ENCODE measurements at regions not wholly inside any gene's neighbourhood (a gene's known extent, or its start where the extent isn't known, plus 50 kb on each side); places are given as distances from the start of the nearest gene placed in this dataset.

DNA sequence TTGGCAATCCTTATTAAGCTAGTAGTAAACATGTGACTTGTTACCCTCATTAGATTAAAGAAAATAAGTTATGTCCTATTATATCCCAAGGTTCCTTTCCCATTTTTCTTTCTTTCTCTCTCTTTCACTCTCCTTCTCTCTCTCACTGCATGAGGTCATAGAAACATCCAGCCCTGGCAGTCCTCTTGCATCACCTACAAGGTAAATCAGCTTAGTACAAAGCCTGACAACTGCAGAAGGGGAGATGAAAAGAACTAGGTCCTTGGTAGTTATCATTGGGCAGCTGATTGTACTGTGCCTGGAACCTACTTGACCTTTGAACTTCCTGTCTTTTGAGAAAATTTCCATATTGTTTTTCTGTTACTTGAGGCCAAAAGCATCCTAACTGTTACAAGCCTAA, 307.9 kb upstream of the SP8 start:
- DNase-seq = no peak

DNA sequence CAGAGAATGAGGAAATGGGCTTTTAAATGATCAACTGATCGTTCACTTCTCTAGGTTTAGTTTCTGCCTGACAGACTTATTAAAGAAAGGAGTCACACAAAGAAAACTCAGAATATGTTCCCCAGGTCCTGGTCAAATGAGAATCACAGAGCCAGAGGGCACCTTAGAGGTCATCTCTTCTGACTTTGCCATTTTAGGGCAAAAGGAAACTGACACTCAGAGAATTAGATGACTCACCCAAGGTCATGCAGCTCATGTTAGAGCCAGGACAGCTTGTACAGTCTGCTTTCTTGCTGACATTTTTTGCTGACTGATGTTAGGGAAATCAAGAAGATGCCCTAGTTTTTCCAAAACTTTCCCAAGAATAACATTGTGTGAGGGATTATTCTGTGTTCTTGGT, 312.7 kb upstream of the SP8 start:
- no peak for DNase-seq

DNA sequence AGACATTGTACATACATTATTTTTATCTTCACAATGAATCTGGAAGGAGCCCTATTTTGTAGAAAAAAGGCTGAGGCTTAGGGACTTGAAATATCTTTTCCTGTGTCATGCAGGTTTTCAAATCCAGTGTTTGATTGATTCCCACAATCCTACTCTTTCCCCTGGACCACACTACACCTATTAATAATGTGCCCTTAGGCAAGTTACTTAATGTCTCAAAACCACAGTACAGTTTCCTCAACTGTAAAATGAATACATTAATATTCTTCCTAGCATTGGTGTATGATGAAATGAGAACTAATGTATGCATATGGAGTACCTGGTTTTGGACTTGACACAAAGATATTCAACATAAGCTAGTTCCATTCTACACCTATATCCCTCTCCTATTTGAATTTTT, 313.3 kb upstream of the SP8 start:
- no peak for DNase-seq

DNA sequence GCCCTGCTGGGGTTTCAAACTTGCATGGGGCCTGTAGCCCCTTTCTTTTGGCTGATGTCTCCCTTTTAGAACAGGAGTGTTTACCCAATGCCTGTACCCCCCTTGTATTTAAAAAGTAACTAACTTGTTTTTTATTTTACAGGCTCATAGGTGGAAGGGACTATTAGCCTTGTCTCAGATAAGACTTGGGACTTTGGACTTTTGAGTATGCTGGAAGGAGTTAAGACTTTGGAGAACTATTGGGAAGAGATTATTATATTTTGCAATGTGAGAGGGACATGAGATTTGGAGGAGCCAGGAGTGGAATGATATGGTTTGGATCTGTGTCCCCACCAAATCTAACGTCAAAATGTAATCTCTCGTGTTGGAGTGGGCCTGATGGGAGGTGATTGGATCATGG, 314.9 kb upstream of the SP8 start:
- no peak for DNase-seq

DNA sequence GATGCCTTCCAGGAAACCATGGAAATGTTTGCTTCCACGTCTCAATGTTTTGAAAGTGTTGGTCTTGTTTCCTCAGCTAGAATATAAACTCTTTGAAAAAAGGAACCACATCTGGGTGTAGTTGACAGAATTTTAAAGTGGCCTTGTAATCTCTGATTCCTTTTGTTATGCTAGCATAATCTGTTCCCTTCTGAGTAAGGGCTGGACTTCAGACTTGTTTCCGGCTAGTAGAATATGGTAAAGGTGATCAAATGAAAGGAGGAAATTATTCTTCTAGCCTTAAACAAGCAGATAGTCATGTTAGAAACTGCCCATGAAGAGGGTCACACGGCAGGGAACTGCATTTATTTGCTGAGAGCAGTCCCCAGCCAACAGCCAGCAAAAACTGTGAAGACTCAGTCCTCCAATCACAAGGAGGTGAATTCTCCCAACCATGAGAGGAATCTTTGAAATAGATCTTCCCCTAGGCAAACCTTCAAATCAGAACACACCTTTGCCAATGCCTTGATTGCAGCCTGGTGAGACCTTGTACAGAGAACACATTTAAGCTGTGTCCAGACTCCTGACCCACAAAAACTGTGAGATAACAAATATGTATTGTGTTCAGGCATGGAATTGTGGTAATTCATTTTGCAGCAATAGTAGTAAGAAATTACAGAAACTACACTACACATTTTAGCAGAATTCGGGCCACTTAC, 316.9 kb upstream of the SP8 start:
- DNase-seq = no peak

DNA sequence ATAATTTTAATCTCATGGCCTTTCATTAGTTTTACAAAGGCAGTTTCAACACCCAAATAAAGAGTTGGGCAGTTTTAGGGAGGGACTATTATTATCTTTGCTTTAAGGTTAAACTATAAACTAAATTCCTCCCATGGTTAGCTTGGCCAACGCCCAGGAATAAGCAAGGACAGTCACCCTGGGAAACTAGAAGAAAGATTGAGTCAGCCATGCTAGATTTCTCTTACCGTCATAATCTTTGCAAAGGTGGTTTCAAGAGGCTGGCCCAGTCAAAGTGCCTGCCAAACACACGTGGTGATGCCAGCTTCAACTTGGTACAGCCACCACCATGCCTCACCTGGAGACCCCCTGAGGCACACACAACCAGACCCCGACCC, 317.4 kb upstream of the SP8 start:
- no peak for DNase-seq

DNA sequence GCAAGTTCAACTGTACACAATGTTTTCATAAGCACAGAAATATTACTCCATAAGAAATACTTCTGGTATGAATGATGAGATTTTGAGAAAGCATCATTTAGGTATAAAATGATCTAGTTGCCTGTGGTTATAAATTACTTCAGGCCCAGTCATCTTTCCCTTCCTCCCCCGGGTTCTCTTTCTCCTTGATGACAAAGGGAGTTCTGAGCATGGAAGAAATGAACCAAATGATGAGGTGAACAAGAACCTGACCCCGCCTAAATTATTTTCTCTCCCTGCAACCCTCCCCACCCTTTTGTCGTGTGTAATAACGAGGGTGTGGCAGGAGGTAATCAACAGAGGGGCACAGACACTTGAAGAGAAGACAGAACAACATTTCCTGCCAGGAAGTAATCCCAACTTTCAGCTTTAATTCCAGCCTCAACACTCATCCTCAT, 319.6 kb upstream of the SP8 start:
- no peak for DNase-seq

DNA sequence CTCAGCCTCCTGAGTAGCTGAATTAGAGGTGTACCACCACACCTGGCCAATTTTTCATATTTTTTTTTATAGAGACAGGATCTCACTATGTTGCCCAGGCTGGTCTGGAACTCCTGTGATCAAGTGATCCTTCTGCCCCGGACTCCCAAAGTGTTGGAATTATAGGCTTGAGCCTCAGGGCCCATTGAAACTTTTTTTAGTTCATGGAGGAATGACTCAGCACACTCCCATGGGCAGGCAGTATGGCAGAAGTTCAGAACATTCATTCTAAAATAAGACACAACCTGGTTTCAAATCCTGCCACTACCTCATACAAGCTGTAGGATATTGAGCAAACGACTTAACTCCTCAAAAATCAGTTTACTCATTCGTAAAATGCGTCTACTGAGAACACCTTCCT, 320.4 kb upstream of the SP8 start:
- no peak for DNase-seq

DNA sequence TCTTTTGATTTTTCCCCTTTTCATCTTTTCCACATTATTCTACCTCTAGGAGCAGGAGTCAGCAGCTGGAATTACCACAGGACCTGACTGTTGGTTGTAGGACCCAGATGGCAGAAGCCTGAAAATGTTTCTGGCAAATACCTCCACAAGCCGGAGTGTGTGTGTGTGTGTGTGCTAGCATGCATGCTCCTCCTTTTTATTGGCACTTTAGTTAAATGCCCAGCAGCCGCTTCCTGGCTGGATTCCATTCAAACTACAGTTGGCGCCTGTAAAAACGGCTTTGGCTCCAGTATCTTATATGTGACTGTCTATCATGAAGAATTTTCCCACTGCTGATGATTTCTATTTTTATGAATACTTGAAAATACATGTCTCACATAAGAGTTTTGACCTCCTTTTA, 319.7 kb upstream of the SP4 start:
- DNase-seq = no peak

DNA sequence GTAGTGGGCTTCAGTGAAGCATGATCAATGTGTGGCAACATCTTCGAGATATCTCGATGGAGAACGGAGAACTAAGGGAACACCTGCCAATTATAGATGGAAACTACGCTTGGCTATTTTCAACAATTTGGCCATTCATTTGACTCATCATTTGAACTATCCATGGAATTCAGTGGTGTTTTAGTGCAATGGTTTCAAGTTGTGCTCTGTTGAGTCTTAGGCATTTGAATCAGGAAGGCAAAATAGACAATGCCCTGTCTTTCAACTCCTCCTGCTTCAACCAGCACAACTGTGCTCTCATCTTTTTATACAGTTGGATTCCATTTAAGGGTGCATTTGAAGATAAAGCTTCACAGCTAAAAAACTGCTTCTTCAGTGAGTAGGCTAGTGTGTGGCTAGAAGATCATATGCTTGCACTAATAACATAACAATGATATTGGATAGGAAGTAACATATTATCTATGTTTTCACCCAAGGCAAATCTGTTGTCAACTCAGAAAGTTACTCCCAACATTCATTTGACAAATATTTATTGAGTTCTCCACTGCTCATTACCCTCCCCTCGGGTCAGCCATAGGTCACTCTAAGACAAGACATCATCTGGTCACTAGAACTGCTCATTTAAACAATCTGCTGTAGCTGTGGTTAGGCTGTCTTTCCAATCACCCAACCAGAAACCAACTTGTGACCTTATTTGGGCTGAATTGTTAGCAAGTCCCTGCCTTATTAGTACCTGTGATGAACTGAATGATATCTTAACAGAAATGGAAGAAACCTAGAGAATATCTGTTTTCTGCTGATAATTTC, 314.1 kb upstream of the SP4 start:
- DNase-seq = no peak

DNA sequence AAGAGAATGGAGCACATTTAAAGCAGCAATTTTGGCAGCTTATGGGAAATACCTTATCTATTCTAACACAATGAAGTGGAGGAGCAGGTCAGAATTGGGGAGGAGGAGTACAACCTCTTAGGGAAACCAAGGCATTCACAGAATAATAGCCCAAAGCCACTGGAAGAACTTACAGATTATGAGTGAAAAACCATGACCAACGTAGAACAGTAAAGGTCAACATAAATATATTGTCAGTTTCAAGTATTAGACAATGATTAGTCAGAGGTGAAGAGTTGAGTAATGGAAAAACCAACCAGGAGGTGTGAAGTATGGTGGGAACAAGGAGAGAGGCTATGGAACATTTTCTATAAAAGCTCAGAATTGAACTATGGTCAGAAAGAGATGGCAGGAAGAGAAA, 304.3 kb upstream of the SP4 start:
- no peak for DNase-seq

DNA sequence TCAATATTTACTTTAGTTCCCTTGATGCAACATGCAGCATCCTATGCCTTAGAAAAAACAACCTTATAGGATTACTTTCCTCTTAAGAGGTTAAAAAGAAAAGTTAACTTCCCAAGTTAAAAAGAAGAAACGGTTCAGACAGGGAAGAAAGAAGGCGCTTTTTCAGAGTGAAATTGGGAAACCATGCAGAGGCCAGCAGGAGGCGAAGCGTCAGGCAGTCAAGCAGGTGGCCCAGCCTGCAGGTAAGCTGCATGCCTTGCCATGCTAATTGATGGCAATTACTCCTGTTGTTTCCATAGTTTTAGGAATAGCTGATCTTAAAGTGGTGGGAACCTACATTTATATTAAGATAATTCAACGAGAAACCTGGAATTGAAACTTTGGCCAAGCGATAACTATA, 302.6 kb upstream of the SP4 start:
- DNase-seq = no peak

DNA sequence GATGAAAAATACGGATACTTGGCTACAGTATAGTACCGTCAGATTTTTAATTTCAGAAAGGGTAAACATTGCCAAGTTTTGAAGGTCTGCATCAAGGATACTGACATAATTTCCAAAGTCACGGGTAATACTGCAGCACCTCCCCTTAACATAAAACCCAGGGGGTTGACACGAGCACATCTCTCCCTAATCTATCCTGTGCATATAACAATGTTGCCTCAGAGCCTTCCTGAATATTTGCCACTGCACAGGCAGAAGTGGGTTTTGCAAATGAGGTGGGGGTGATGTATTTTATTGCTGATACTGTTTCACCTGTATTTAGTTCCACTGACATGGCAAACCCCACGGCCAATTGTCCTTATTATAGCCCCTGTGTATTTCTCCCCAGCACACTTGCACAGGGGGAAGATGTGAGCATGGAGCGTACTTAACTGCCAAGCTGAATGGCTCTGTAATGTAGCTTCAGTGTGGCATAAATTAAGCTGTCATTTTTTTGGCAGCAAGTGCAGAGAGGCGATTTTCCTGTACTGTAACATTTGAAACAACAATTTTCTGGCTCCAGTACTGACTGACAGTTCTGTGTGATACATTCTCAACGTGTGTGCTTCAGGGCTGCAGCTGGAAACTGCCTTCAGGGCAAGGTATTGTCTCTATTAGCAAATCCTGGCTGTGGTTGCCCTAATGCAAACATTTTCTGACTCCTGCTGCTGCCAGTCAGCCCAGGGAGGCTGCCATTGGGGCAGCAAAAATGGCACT, 299.6 kb upstream of the SP4 start:
- DNase-seq = no peak

DNA sequence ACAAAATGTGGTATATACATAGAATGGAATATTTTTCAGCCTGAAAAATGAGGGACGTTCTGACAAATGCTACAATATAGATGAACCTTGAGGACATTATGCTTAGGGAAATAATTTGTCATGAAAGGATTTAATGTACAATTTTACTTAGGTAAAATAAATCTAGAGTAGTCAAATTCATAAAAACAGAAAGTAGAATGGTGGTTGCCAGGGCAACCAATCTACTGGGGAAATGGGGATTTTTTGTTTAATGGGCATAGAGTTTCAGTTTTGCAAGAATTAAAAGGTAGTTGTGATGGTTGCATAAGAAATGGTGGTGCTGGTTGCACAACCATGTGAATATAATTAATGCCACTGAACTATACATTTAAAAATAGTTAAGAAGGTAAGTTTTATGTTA, 296.0 kb upstream of the SP4 start:
- DNase-seq = no peak

DNA sequence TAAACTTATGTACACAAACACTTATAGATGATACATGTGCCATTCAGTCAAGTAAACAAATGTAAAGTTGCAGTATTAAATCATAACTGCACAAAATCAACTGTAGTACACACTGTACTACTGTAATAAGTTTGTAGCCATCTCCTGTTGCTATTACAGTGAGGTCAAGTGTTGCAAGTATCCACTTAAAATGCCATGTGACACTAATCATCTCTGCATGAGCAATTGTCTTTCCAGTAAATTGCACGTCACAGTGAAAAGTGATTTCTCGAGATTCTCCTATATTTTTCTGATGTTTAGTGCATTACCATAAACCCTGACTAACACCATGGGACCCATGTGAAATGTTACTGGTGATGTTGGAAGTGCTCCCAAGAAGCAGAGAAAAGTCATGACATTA, 293.3 kb upstream of the SP4 start:
- DNase-seq = no peak

DNA sequence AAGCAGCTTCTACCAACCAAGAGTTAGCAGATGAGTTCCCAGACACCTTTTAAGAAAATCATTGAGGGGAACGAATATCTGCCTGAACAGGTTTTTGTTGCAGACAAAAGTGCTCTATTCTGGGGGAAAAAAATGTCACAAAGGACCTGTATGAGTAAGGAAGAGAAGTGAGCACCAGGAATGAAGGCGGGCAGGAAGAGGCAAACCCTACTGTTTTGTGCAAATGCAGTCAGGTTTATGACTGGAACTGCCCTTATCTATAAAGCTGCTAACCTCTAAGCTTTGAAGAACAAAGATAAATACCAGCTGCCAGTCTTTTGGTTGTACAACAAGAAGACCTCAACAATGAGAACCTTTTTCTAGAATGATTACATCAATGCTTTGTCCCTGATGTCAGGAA, 292.4 kb upstream of the SP4 start:
- DNase-seq = no peak

DNA sequence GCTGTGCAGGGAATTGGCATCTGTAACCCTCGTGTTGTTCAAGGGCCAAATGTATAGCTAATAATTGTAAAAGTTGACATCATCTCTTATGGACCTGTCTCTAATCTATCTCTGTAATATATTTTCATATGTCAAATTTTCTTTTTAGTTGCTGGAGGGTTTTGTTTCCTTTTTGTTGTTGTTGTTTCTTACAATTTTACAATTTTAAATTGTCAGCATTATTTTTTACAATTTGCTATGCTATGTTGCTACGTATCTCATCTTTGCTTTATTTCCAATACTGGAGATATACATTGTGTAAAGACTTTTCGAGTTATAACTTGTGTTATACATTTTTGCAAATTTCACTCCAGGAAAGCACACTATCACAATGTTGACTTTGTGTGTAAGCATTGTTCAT, 290.2 kb upstream of the SP4 start:
- DNase-seq = no peak

DNA sequence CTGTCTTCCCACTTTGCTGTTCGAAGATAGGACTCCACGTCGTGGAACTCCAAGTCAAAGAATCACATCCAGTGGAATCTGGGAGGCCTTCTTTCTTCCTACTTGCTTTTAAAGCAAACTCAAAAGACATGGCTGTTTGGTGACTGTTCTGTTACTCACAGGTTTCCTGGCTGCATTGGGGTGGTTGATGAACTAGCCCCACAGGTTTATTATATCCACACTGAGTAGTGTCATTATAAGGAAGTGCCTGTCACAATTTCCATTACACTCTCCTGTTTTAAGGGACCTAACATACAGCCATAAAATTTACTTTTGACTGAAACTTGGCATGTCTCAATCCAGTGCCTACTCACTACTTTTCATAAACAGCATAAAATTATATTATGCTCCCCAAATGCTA, 287.3 kb upstream of the SP4 start:
- DNase-seq = no peak

DNA sequence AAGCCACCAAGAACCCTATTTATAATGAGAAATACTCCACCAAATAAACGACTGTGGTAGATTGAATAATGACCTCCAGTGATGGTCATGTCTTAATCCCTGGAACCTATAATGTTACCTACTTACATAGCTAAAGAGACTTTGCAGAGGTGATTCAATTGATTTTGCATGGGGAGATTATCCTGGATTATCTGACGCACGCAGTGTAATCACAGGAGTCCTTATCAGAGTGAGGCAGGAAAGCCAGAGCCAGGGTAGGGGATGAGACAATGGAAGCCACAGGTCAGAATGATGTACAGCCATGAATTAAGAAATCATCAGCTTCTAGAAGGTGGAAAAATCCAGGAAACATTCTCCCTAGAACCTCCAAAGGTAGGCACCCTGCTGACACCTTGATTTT, 286.4 kb upstream of the SP4 start:
- no peak for DNase-seq

DNA sequence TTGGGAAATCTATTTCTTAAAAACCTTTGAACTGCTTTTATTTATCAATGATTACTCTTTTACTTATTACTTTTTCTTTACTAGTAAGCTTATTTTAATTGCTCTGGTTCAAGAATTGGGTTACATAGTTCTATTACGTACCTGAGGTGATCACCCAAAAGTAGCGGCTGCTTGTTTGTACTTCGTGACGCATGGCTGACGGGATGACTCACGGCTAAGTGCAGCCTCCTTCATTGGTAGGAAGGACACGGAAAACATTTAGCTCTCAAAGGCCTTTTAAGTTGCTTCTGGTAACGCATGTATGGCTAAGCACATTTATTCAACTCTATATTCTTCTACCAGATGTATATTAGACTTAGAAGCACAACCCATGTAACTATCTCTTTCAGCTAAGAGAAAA, 285.8 kb upstream of the SP4 start:
- DNase-seq = no peak

DNA sequence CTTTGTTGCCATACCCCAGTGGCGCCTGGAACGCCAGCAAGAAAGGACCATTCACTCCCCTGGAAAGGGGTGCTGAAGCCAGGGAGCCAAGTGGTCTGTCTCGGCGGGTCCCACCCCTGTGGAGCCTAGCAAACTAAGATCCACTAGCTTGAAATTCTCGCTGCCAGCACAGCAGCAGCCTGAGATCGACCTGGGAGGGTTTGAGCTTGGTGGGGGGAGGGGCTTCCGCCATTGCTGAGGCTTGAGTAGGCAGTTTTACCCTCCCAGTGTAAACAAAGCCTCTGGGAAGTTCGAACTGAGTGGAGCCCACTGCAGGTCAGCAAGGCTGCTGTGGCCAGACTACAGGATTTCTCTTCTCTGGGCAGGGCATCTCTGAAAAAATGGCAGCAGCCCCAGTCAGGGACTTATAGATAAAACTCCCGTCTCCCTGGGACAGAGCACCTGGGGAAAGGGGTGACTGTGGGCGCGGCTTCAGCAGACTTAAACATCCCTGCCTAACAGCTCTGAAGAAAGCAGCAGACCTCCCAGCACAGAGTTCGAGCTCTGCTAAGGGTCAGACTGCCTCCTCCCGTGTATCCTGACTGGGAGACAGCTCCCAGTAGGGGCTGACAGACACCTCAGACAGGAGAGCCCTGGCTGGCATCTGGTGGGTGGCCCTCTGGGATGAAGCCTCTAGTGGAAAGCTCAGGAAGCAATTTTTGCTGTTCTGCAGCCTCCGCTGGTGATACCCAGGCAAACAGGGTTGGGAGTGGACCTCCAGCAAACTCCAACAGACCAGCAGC, 281.1 kb upstream of the SP4 start:
- DNase-seq = no peak

DNA sequence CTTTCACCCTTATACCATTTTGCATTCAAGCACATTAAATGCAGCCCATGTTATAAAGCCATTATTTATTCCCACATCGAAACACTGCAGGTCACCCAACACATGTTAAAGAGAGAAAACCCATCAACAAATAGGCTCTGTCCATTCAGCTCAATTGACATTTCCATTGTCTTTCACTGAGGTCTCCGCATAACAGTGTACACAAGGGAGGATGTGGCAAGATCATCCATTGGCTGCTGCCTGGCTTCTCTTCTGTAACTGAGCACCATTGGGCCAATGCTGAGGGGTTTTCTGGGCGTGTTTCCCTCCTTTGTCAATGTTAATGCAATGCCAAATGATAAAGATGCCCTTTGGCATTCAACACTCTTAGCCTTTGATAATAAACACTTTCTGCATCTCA, 278.1 kb upstream of the SP4 start:
- DNase-seq = no peak

DNA sequence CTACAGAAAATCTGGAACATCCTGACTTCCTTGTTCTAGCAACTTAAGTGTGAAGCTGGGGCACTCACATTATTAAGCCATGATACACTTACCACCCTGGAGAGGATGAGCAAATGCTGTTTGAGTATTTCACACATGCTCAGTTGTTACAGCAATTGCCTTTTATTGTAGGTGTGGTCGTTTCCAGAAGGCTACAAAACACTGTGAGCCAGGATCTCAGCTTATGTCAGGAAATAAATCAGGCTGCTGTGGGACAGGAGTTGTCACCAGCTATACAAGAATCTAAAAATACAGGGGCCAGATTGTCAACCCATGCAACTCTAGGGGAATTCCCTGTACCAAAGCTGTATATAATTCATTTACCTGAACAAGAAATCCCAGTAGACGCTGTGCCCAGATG, 273.3 kb upstream of the SP4 start:
- DNase-seq = no peak

Measured in CD4-positive, alpha-beta T cell treated with Interleukin-21 for 1 hour (primary cell).